Hepatocyte (in vitro differentiated cells): ENCODE measurements at regions not wholly inside any gene's neighbourhood (a gene's known extent, or its start where the extent isn't known, plus 50 kb on each side); places are given as distances from the start of the nearest gene placed in this dataset.
A peak's percentile ranks its signal among the peaks of the same experiment; 100 is the strongest.
"Not testable (repeated sequence)": the region's sequence is repeated elsewhere in the genome, so short reads cannot be mapped to it uniquely, and the experiment has no call there.

Experiments
- DNase-seq: peaks from one replicate; pipeline ENCODE4 v3.0.0-alpha.2; 2016; ENCODE audit warnings: low spot score
- H2AFZ ChIP-seq: fragments of 200-600 bp; sonication (generic); 2 replicates; pipeline ENCODE4 v1.6.0; 2016; ENCODE audit warnings: antibody characterized with exemption, mild to moderate bottlenecking
- H3K27ac ChIP-seq: fragments of 200-600 bp; sonication (generic); 2 replicates; pipeline ENCODE4 v1.5.1; 2016; ENCODE audit warnings: mild to moderate bottlenecking
- H3K27me3 ChIP-seq: fragments of 200-600 bp; sonication (generic); 2 replicates; pipeline ENCODE4 v1.6.1; 2016
- H3K36me3 ChIP-seq: fragments of 200-600 bp; sonication (generic); replicated peaks from 2 replicates; pipeline ENCODE4 v1.5.1; 2016; ENCODE audit warnings: low read depth; ENCODE audit not compliant: insufficient read depth
- H3K4me1 ChIP-seq: fragments of 200-600 bp; sonication (generic); 2 replicates; pipeline ENCODE4 v1.5.1; 2016; ENCODE audit warnings: mild to moderate bottlenecking, moderate library complexity; ENCODE audit not compliant: insufficient read depth
- H3K4me2 ChIP-seq: fragments of 200-600 bp; sonication (generic); 2 replicates; pipeline ENCODE4 v1.6.0; 2016
- H3K4me3 ChIP-seq: fragments of 200-600 bp; sonication (generic); 2 replicates; pipeline ENCODE4 v1.5.1; 2016; ENCODE audit warnings: mild to moderate bottlenecking
- H3K79me2 ChIP-seq: fragments of 200-600 bp; sonication (generic); 2 replicates; pipeline ENCODE4 v1.6.0; 2017; ENCODE audit warnings: mild to moderate bottlenecking
- H3K9me2 ChIP-seq: fragments of 200-600 bp; sonication (generic); replicated peaks from 2 replicates; pipeline ENCODE4 v1.6.0; 2017; ENCODE audit warnings: mild to moderate bottlenecking; ENCODE audit not compliant: insufficient read depth
- H3K9me3 ChIP-seq: fragments of 200-600 bp; sonication (generic); 2 replicates; pipeline ENCODE4 v1.5.1; 2016; ENCODE audit warnings: low read depth, mild to moderate bottlenecking
- H4K20me1 ChIP-seq: fragments of 200-600 bp; sonication (generic); 2 replicates; pipeline ENCODE4 v1.6.0; 2016; ENCODE audit warnings: mild to moderate bottlenecking; ENCODE audit not compliant: insufficient read depth, poor library complexity, severe bottlenecking
- EZH2 ChIP-seq: fragments of 200-600 bp; sonication (generic); IDR thresholded peaks from 2 replicates; pipeline ENCODE4 v1.6.1; 2016; ENCODE audit warnings: antibody characterized with exemption, mild to moderate bottlenecking, borderline replicate concordance
- EZH2phosphoT487 ChIP-seq: fragments of 200-600 bp; sonication (generic); IDR thresholded peaks from one replicate; pipeline ENCODE4 v1.6.1; 2018; ENCODE audit warnings: antibody characterized with exemption, mild to moderate bottlenecking, low read depth, moderate library complexity; ENCODE audit not compliant: unreplicated experiment, severe bottlenecking
- WGBS: methylation state at CpG from one replicate; pipeline ENCODE4 v1.1.6; 2016; ENCODE audit warnings: low lambda C conversion rate; ENCODE audit errors: missing lambda C conversion rate; 5-methylcytosine and 5-hydroxymethylcytosine counted together
- TF ChIP-seq, protein P1 (sequence below): fragments of 200-600 bp; sonication (generic); IDR thresholded peaks from 2 replicates; pipeline ENCODE4 v1.5.1; 2016; ENCODE audit warnings: antibody characterized with exemption, mild to moderate bottlenecking; ENCODE audit not compliant: poor library complexity

DNA sequence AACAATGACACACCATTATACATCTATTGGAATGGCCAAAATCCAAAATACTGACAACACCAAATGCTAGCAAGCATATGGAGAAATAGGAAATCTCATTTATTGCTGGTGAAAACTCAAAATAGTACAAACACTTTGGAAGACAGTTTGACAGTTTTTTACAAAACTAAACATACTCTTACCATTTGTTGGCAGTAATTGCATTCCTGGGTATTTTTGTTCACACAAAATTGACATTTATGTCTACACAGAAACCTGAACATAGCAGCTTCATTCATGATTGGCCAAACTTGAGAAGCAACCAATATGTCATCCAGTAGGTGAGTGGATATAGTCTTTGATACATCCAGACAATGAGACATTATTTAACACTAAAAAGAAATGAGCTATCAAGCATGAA is 489.9 kb downstream of the PLOD2 start:
- TF ChIP-seq EZH2, result no peak
- TF ChIP-seq, protein P1, sequence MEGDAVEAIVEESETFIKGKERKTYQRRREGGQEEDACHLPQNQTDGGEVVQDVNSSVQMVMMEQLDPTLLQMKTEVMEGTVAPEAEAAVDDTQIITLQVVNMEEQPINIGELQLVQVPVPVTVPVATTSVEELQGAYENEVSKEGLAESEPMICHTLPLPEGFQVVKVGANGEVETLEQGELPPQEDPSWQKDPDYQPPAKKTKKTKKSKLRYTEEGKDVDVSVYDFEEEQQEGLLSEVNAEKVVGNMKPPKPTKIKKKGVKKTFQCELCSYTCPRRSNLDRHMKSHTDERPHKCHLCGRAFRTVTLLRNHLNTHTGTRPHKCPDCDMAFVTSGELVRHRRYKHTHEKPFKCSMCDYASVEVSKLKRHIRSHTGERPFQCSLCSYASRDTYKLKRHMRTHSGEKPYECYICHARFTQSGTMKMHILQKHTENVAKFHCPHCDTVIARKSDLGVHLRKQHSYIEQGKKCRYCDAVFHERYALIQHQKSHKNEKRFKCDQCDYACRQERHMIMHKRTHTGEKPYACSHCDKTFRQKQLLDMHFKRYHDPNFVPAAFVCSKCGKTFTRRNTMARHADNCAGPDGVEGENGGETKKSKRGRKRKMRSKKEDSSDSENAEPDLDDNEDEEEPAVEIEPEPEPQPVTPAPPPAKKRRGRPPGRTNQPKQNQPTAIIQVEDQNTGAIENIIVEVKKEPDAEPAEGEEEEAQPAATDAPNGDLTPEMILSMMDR, result no peak
- TF ChIP-seq EZH2phosphoT487, result no peak
- H3K9me3 ChIP-seq, result no peaks in the 10 kb centered on the region
- no peak for DNase-seq
- no peak overlapping the region for H2AFZ ChIP-seq
- H3K4me1 ChIP-seq, result no peaks in the 10 kb centered on the region
- H3K27me3 ChIP-seq, result no peaks in the 10 kb centered on the region
- no peaks in the 10 kb centered on the region for H3K79me2 ChIP-seq
- H3K4me3 ChIP-seq, result no peak overlapping the region
- H3K27ac ChIP-seq, result no peak overlapping the region
- H3K9me2 ChIP-seq, result no peaks in the 10 kb centered on the region
- no peaks in the 10 kb centered on the region for H4K20me1 ChIP-seq
- no peaks in the 10 kb centered on the region for H3K36me3 ChIP-seq
- H3K4me2 ChIP-seq, result no peak overlapping the region

GRCh38 chr3:145673838-145674237 is 487.1 kb downstream of the PLOD2 start:
- Histone ChIP-seq H3K36me3 (no peaks in the 10 kb centered on the region), H3K4me1 (no peaks in the 10 kb centered on the region), H3K4me2 (no peak overlapping the region), H2AFZ (no peak overlapping the region), H3K27me3 (no peaks in the 10 kb centered on the region), H3K9me3 (no peaks in the 10 kb centered on the region), H3K79me2 (no peaks in the 10 kb centered on the region), H3K4me3 (no peak overlapping the region), H3K27ac (no peak overlapping the region), H4K20me1 (no peaks in the 10 kb centered on the region), H3K9me2 (no peaks in the 10 kb centered on the region)
- DNase-seq, result no peak
- 85% methylated on average over 2 of the region's 2 CpGs for WGBS
- TF ChIP-seq, protein P1, result no peak
- TF ChIP-seq EZH2phosphoT487 (no peak), EZH2 (no peak)

GRCh38 chr3:145678401-145678800 is 482.6 kb downstream of the PLOD2 start:
- H2AFZ ChIP-seq, result no peak overlapping the region
- H3K79me2 ChIP-seq, result no peaks in the 10 kb centered on the region
- no peaks in the 10 kb centered on the region for H3K36me3 ChIP-seq
- H3K27ac ChIP-seq, result no peak overlapping the region
- no peaks in the 10 kb centered on the region for H3K27me3 ChIP-seq
- H4K20me1 ChIP-seq, result no peaks in the 10 kb centered on the region
- WGBS, result 43% methylated on average over 1 of the region's 1 CpG
- H3K4me1 ChIP-seq, result no peaks in the 10 kb centered on the region
- peak; percentile 29 for DNase-seq
- no peak overlapping the region for H3K4me3 ChIP-seq
- H3K4me2 ChIP-seq, result no peak overlapping the region
- TF ChIP-seq, protein P1, result no peak
- TF ChIP-seq EZH2phosphoT487 (no peak), EZH2 (no peak)
- no peaks in the 10 kb centered on the region for H3K9me3 ChIP-seq
- no peaks in the 10 kb centered on the region for H3K9me2 ChIP-seq

DNA sequence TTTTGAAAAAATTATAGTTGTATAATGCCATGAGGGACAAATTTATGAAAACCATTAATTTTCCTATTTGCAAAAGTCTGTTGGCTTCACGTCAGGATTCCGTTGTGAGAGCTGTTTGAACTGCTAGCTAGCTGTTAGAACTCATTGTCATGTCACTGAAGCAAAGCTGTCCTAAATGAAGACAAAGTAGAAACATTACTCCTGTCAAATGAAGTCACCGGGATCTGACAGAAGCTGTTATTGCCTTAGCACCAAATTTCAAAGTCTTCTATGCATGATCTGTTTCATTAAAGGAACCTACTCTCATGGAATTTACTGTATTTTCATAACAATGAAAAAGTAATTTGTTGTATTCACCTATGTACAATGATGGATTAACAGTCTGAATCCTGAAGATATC is 479.8 kb downstream of the PLOD2 start:
- H3K4me1 ChIP-seq, result no peaks in the 10 kb centered on the region
- H3K4me3 ChIP-seq, result no peak overlapping the region
- no peaks in the 10 kb centered on the region for H3K79me2 ChIP-seq
- H3K9me2 ChIP-seq, result no peaks in the 10 kb centered on the region
- H3K9me3 ChIP-seq, result no peaks in the 10 kb centered on the region
- no peak for TF ChIP-seq EZH2
- TF ChIP-seq, protein P1, result no peak
- no peak for TF ChIP-seq EZH2phosphoT487
- no peaks in the 10 kb centered on the region for H4K20me1 ChIP-seq
- no peak overlapping the region for H3K4me2 ChIP-seq
- no peak overlapping the region for H2AFZ ChIP-seq
- H3K36me3 ChIP-seq, result no peaks in the 10 kb centered on the region
- DNase-seq, result no peak
- no peaks in the 10 kb centered on the region for H3K27me3 ChIP-seq
- no peak overlapping the region for H3K27ac ChIP-seq
- 76% methylated on average over 3 of the region's 3 CpGs for WGBS

- not testable (repeated sequence) for H3K4me2 ChIP-seq, H3K27me3 ChIP-seq, H3K4me1 ChIP-seq, H3K4me3 ChIP-seq, H4K20me1 ChIP-seq, H3K27ac ChIP-seq, H3K36me3 ChIP-seq, H3K9me2 ChIP-seq, H2AFZ ChIP-seq, H3K79me2 ChIP-seq, H3K9me3 ChIP-seq, DNase-seq
- 85% methylated on average over 3 of the region's 3 CpGs for whole genome bisulfite sequencing
These were observed 473.0 kb downstream of the PLOD2 start for GRCh38 chr3:145687978-145688377.
